22Rv1 (cell line): ENCODE measurements at regions not wholly inside any gene's neighbourhood (a gene's known extent, or its start where the extent isn't known, plus 50 kb on each side); places are given as distances from the start of the nearest gene placed in this dataset.

ENCODE experiments used
- H3K27ac ChIP-seq: fragments of 450-650 bp; 2 replicates; pipeline ENCODE4 v1.5.1; 2017
- CTCF ChIP-seq: fragments of 450-650 bp; IDR thresholded peaks from 2 replicates; pipeline ENCODE4 v1.5.1; 2017; ENCODE audit warnings: mild to moderate bottlenecking
- ZFX ChIP-seq: fragments of 450-650 bp; IDR thresholded peaks from 2 replicates; pipeline ENCODE4 v1.6.1; 2017; ENCODE audit warnings: antibody characterized with exemption, borderline replicate concordance

GRCh38 chr20:24820345-24820744 lies 128.7 kb upstream of the CST7 start:
- no peak overlapping the region for H3K27ac ChIP-seq
- no peak for TF ChIP-seq CTCF
- no peak for TF ChIP-seq ZFX

DNA sequence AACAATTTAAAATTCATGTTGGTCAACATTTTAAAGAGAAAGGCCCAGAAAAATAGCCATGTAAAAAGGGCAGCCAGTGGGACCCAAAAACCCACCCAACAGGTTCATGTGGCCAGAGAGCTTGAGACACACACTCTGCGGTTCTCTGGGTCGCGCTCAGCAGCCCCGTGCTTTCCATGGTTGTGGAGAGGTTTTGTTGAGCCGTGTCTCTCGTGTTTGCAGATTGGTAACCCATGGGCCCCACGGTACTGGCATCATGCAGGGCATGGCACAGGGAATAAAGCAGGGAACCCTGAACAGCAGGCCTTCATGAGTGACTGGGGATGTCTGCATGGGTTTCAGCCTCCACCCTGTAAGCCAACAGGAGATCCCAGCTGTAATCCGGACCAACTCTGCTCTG lies 127.7 kb upstream of the CST7 start:
- TF ChIP-seq ZFX (no peak), CTCF (no peak)

DNA sequence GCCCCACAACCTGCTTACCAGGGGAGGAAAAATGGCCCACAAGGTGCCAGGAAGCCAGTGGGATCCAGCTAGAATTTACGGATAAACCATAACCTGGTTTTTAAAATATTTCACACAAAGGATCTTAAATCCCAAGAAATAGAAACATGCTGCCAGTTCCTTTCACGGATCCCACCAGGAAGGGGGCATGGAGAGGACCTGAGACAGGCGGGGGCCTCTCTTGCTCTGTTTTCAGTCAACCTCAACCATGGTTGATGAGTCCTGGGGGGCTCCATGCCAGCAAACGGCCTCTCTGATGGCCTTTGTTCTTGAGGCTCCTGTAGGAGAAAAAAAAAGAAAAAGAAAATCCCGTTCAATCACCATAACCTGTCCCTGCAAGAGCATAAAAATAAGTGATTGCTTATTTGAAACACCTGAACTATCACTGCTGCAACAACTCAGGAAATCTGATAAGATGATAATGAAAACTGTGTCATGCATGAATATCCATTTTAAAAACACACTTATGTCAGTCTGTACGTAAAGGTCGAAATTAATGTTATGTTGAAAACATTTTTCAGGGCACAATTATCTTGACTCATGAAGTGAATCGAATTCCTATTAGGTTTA lies 125.8 kb upstream of the CST7 start:
- TF ChIP-seq ZFX (no peak), CTCF (no peak)
- H3K27ac ChIP-seq, result no peak overlapping the region

More for the DNA sequence above, 127.7 kb upstream of the CST7 start:
- no peak overlapping the region for H3K27ac ChIP-seq

GRCh38 chr20:24823989-24824693 lies 124.9 kb upstream of the CST7 start:
- TF ChIP-seq ZFX (no peak), CTCF (no peak)
- H3K27ac ChIP-seq, result no peak overlapping the region

GRCh38 chr20:24825591-24825990 lies 123.5 kb upstream of the CST7 start:
- no peak for TF ChIP-seq CTCF
- no peak for TF ChIP-seq ZFX
- H3K27ac ChIP-seq, result no peak overlapping the region

- no peak overlapping the region for H3K27ac ChIP-seq
- TF ChIP-seq CTCF, result no peak
- no peak for TF ChIP-seq ZFX
These were observed 121.3 kb upstream of the CST7 start for GRCh38 chr20:24827603-24828295.

GRCh38 chr20:24828992-24829648 lies 119.9 kb upstream of the CST7 start:
- TF ChIP-seq ZFX (no peak), CTCF (no peak)
- H3K27ac ChIP-seq, result no peak overlapping the region
